Left lobe of liver (tissue), 2 donors: ENCODE measurements at regions not wholly inside any gene's neighbourhood (a gene's known extent, or its start where the extent isn't known, plus 50 kb on each side); places are given as distances from the start of the nearest gene placed in this dataset.

ENCODE experiments used
- ATAC-seq: fragments of 200-7000 bp; cut with Tn5 transposase; one replicate; pipeline ENCODE4 v1.9.1; 2020; ENCODE audit warnings: mild to moderate bottlenecking, moderate library complexity
- DNase-seq: peaks from one replicate; pipeline ENCODE4 v3.0.0-alpha.2; 2020; ENCODE audit warnings: low spot score
- donor health status: DM: no; HTN: no; CAD: no; lungs with moderate emphysema.
- donor health status: DM: no; HTN: yes; CAD: no.

- no peak for DNase-seq
- no peak for ATAC-seq
These were observed 297.9 kb downstream of the OTOL1 start for GRCh38 chr3:161794551-161794950.

- ATAC-seq (no peak), DNase-seq (no peak)
These were observed 299.7 kb downstream of the OTOL1 start for GRCh38 chr3:161796312-161796711.

- no peak for DNase-seq
- ATAC-seq: no peak
These were observed 300.2 kb downstream of the OTOL1 start for GRCh38 chr3:161796780-161797179.

GRCh38 chr3:161798016-161798415 is 301.4 kb downstream of the OTOL1 start:
- ATAC-seq (no peak), DNase-seq (no peak)

GRCh38 chr3:161800985-161801559 is 304.5 kb downstream of the OTOL1 start:
- no peak for DNase-seq
- ATAC-seq: peak; percentile 49

GRCh38 chr3:161818106-161818505 is 321.5 kb downstream of the OTOL1 start:
- no peak for ATAC-seq
- DNase-seq: no peak

- peak; percentile 95 for ATAC-seq
- DNase-seq: peak; percentile 63
These were observed 325.0 kb downstream of the OTOL1 start for GRCh38 chr3:161821591-161821990.

GRCh38 chr3:161822291-161822690 is 325.7 kb downstream of the OTOL1 start:
- ATAC-seq (no peak), DNase-seq (no peak)

- DNase-seq (no peak), ATAC-seq (no peak)
These were observed 327.3 kb downstream of the OTOL1 start for GRCh38 chr3:161823910-161824309.

GRCh38 chr3:161838021-161838420 is 341.4 kb downstream of the OTOL1 start:
- no peak for ATAC-seq

GRCh38 chr3:161848376-161848775 is 351.8 kb downstream of the OTOL1 start:
- ATAC-seq: no peak

More at GRCh38 chr3:161838021-161838420, 341.4 kb downstream of the OTOL1 start:
- no peak for DNase-seq

GRCh38 chr3:161851941-161852566 is 355.4 kb downstream of the OTOL1 start:
- peak; percentile 94 for ATAC-seq
- DNase-seq: peak; percentile 62

More at GRCh38 chr3:161848376-161848775, 351.8 kb downstream of the OTOL1 start:
- no peak for DNase-seq

GRCh38 chr3:161852744-161853143 is 356.1 kb downstream of the OTOL1 start:
- DNase-seq (no peak), ATAC-seq (no peak)

- DNase-seq (no peak), ATAC-seq (no peak)
These were observed 357.7 kb downstream of the OTOL1 start for GRCh38 chr3:161854232-161854771.

GRCh38 chr3:161859057-161859456 is 362.4 kb downstream of the OTOL1 start:
- ATAC-seq: no peak
- no peak for DNase-seq

GRCh38 chr3:161859865-161860450 is 363.4 kb downstream of the OTOL1 start:
- DNase-seq: no peak

GRCh38 chr3:161863775-161864174 is 367.2 kb downstream of the OTOL1 start:
- no peak for DNase-seq
- no peak for ATAC-seq

More at GRCh38 chr3:161859865-161860450, 363.4 kb downstream of the OTOL1 start:
- ATAC-seq: no peak

GRCh38 chr3:161866176-161866575 is 369.6 kb downstream of the OTOL1 start:
- DNase-seq (no peak), ATAC-seq (no peak)

GRCh38 chr3:161875483-161875882 is 378.9 kb downstream of the OTOL1 start:
- DNase-seq: no peak
- no peak for ATAC-seq

GRCh38 chr3:161879470-161879869 is 382.9 kb downstream of the OTOL1 start:
- ATAC-seq (no peak), DNase-seq (no peak)

GRCh38 chr3:161884830-161885229 is 388.2 kb downstream of the OTOL1 start:
- ATAC-seq (no peak), DNase-seq (no peak)

- ATAC-seq: no peak
- DNase-seq: no peak
These were observed 393.6 kb downstream of the OTOL1 start for GRCh38 chr3:161890147-161890625.
